ENCODE measurements at regions not wholly inside any gene's neighbourhood (a gene's known extent, or its start where the extent isn't known, plus 50 kb on each side); places are given as distances from the start of the nearest gene placed in this dataset.

GRCh38 chr7:95684037-95684436, 87.7 kb upstream of the PDK4 start:
- TF ChIP-seq ZSCAN31 (CRISPR knock-in tag; IDR thresholded peaks at IDR 0.05; ENCODE audit: low read depth), result no peak
- no peak for TF ChIP-seq POLR2A (IDR thresholded peaks at IDR 0.05; ENCODE audit: insufficient read depth in 1 of 2, low read depth in 2 of 2, low read length in 2 of 2)
- TF ChIP-seq REST (IDR thresholded peaks at IDR 0.05; ENCODE audit: borderline replicate concordance in 1 of 2, low read depth in 1 of 2, low read length in 2 of 2), result no peak
- TF ChIP-seq ZNF816 (CRISPR knock-in tag; IDR thresholded peaks at IDR 0.05; ENCODE audit: borderline replicate concordance), result no peak
- no peak for TF ChIP-seq MAFK (conservative IDR thresholded peaks at IDR 0.05 in 1 of 2, IDR thresholded peaks at IDR 0.05 in 1 of 2; ENCODE audit: low read length in 2 of 2)
- TF ChIP-seq ZNF644 (CRISPR knock-in tag; IDR thresholded peaks at IDR 0.05; ENCODE audit: low read depth), result no peak
- no peak for TF ChIP-seq ZNF362 (CRISPR knock-in tag; IDR thresholded peaks at IDR 0.05; ENCODE audit: borderline replicate concordance)
- no peak for TF ChIP-seq POLR2AphosphoS2 (IDR thresholded peaks at IDR 0.05; ENCODE audit: low read depth, low read length)
- TF ChIP-seq ZSCAN29 (CRISPR knock-in tag; conservative IDR thresholded peaks at IDR 0.05), result no peak
